ENCODE measurements at regions not wholly inside any gene's neighbourhood (a gene's known extent, or its start where the extent isn't known, plus 50 kb on each side); places are given as distances from the start of the nearest gene placed in this dataset.

GRCh38 chr13:30082391-30082790, 225.0 kb downstream of the KATNAL1 start:
- H3K27ac Mint-ChIP-seq (ENCODE audit: low read depth, unreplicated experiment) = no peak overlapping the region
- no peaks in the 10 kb centered on the region for H3K27me3 Mint-ChIP-seq (ENCODE audit: insufficient read depth, unreplicated experiment)
- POLR2A ChIA-PET = no interaction called here
- no peaks in the 10 kb centered on the region for H3K9me3 Mint-ChIP-seq (ENCODE audit: unreplicated experiment)
- no peak overlapping the region for H3K4me3 Mint-ChIP-seq (ENCODE audit: unreplicated experiment)
- CTCF ChIA-PET = no interaction called here
- intact Hi-C loops (cut with micrococcal nuclease) = no loop called here
- BruUV-seq (replicated peaks) = no TSS peak
- peaks cover 7% of the 10 kb centered on the region for H3K36me3 Mint-ChIP-seq (ENCODE audit: insufficient read depth, unreplicated experiment)
- DNase-seq (ENCODE audit: unreplicated experiment) = no peak
- no peaks in the 10 kb centered on the region for H3K4me1 Mint-ChIP-seq (ENCODE audit: insufficient read depth, unreplicated experiment)
- no peak for TF ChIP-seq CTCF (IDR thresholded peaks at IDR 0.05; ENCODE audit: unreplicated experiment)

GRCh38 chr13:30081331-30081730, 226.0 kb downstream of the KATNAL1 start:
- ChIA-PET POLR2A (no interaction called here), CTCF (no interaction called here)
- intact Hi-C loops (cut with micrococcal nuclease) = no loop called here
- BruUV-seq (replicated peaks) = no TSS peak
- no peak overlapping the region for H3K4me3 Mint-ChIP-seq (ENCODE audit: unreplicated experiment)
- TF ChIP-seq CTCF (IDR thresholded peaks at IDR 0.05; ENCODE audit: unreplicated experiment) = no peak
- H3K27me3 Mint-ChIP-seq (ENCODE audit: insufficient read depth, unreplicated experiment) = no peaks in the 10 kb centered on the region
- H3K36me3 Mint-ChIP-seq (ENCODE audit: insufficient read depth, unreplicated experiment) = peaks cover 7% of the 10 kb centered on the region
- H3K9me3 Mint-ChIP-seq (ENCODE audit: unreplicated experiment) = no peaks in the 10 kb centered on the region
- no peak overlapping the region for H3K27ac Mint-ChIP-seq (ENCODE audit: low read depth, unreplicated experiment)
- no peaks in the 10 kb centered on the region for H3K4me1 Mint-ChIP-seq (ENCODE audit: insufficient read depth, unreplicated experiment)
- no peak for DNase-seq (ENCODE audit: unreplicated experiment)

GRCh38 chr13:30079501-30079900, 227.8 kb downstream of the KATNAL1 start:
- H3K4me3 Mint-ChIP-seq (ENCODE audit: unreplicated experiment) = no peak overlapping the region
- H3K9me3 Mint-ChIP-seq (ENCODE audit: unreplicated experiment) = no peaks in the 10 kb centered on the region
- no peaks in the 10 kb centered on the region for H3K4me1 Mint-ChIP-seq (ENCODE audit: insufficient read depth, unreplicated experiment)
- BruUV-seq (replicated peaks) = no TSS peak
- TF ChIP-seq CTCF (IDR thresholded peaks at IDR 0.05; ENCODE audit: unreplicated experiment) = no peak
- H3K36me3 Mint-ChIP-seq (ENCODE audit: insufficient read depth, unreplicated experiment) = peaks cover 7% of the 10 kb centered on the region
- H3K27me3 Mint-ChIP-seq (ENCODE audit: insufficient read depth, unreplicated experiment) = no peaks in the 10 kb centered on the region
- no peak for DNase-seq (ENCODE audit: unreplicated experiment)
- ChIA-PET POLR2A (interaction anchor here (1.6 kb wide), 1 partner anchor 178 kb away, joined by 3 read pairs; no protein-coding TSS in a partner anchor), CTCF (interaction anchor here (0.9 kb wide), 1 partner anchor 34 kb away, joined by 4 read pairs; no protein-coding TSS in a partner anchor)
- intact Hi-C loops (cut with micrococcal nuclease) = no loop called here
- H3K27ac Mint-ChIP-seq (ENCODE audit: low read depth, unreplicated experiment) = no peak overlapping the region

GRCh38 chr13:30078059-30078458, 227.6 kb upstream of the UBL3 start:
- Mint-ChIP-seq H3K27ac (ENCODE audit: low read depth, unreplicated experiment) (no peak overlapping the region), H3K4me1 (ENCODE audit: insufficient read depth, unreplicated experiment) (no peaks in the 10 kb centered on the region), H3K36me3 (ENCODE audit: insufficient read depth, unreplicated experiment) (peaks cover 7% of the 10 kb centered on the region), H3K9me3 (ENCODE audit: unreplicated experiment) (no peaks in the 10 kb centered on the region), H3K4me3 (ENCODE audit: unreplicated experiment) (no peak overlapping the region), H3K27me3 (ENCODE audit: insufficient read depth, unreplicated experiment) (no peaks in the 10 kb centered on the region)
- ChIA-PET CTCF (interaction anchor here (1.0 kb wide), 1 partner anchor 234 kb away, joined by 3 read pairs; no protein-coding TSS in a partner anchor), POLR2A (interaction anchor here (1.6 kb wide), 1 partner anchor 176 kb away, joined by 3 read pairs; no protein-coding TSS in a partner anchor)
- TF ChIP-seq CTCF (IDR thresholded peaks at IDR 0.05; ENCODE audit: unreplicated experiment) = no peak
- intact Hi-C loops (cut with micrococcal nuclease) = no loop called here
- BruUV-seq (replicated peaks) = no TSS peak
- DNase-seq (ENCODE audit: unreplicated experiment) = no peak

Measured in MCF 10A (cell line).